Activated CD4-positive, alpha-beta memory T cell treated with anti-CD3 and anti-CD28 coated beads, Interleukin-2, amount 10 ng/mL, durations not matched to agents 7 days and 5 days (primary cell): ENCODE measurements at regions not wholly inside any gene's neighbourhood (a gene's known extent, or its start where the extent isn't known, plus 50 kb on each side); places are given as distances from the start of the nearest gene placed in this dataset.

Source experiments
- CTCF ChIA-PET: fragments of 350-600 bp; sonication (Branson Sonifier 250); formaldehyde crosslinking; loops from one replicate; lab custom pipeline; 2021; ENCODE audit warnings: antibody characterized with exemption, inconsistent platforms; lab: Charles Lee
- POLR2A ChIA-PET: fragments of 350-600 bp; sonication (Branson Sonifier 250); formaldehyde crosslinking; loops from one replicate; lab custom pipeline; 2021; ENCODE audit warnings: antibody characterized with exemption; lab: Charles Lee
- DNase-seq: peaks from one replicate; pipeline ENCODE4 v3.0.0-alpha.2; 2020
- H3K27ac Mint-ChIP-seq: one replicate; pipeline ENCODE4 v1.8.0; 2021; ENCODE audit warnings: mild to moderate bottlenecking, mixed read lengths
- H3K27me3 Mint-ChIP-seq: one replicate; pipeline ENCODE4 v1.8.0; 2021; ENCODE audit warnings: mixed read lengths
- H3K36me3 Mint-ChIP-seq: one replicate; pipeline ENCODE4 v1.8.0; 2021; ENCODE audit warnings: low read depth, mixed read lengths
- H3K4me1 Mint-ChIP-seq: one replicate; pipeline ENCODE4 v1.8.0; 2021; ENCODE audit warnings: mixed read lengths
- H3K4me3 Mint-ChIP-seq: one replicate; pipeline ENCODE4 v1.8.0; 2021; ENCODE audit warnings: mild to moderate bottlenecking, mixed read lengths
- H3K9me3 Mint-ChIP-seq: one replicate; pipeline ENCODE4 v1.8.0; 2021; ENCODE audit warnings: mixed read lengths

DNA sequence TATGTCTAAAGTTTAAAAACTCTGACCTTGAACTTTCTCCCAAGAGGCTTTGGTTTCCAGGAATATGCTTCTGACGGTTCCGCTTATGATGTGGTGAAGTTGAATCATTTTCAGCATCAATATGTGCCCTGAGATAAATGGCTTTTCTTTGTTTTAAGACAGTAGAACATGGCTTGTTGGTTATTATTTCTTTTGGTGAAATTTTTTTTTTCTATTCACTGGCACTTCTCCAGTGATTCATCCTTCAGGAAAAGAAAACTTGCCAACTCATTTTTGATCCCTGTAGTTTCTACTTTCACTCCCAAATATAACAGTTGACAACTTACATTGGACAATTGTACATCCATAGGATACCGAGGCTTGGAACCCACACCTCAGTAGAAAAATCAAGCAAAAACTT lies 1301.2 kb upstream of the FLRT2 start:
- H3K36me3 Mint-ChIP-seq: no peaks in the 10 kb centered on the region
- no peaks in the 10 kb centered on the region for H3K27me3 Mint-ChIP-seq
- no peaks in the 10 kb centered on the region for H3K4me1 Mint-ChIP-seq
- H3K4me3 Mint-ChIP-seq: no peak overlapping the region
- H3K9me3 Mint-ChIP-seq: peaks cover 4% of the 10 kb centered on the region
- ChIA-PET POLR2A (no interaction called here), CTCF (no interaction called here)
- no peak for DNase-seq
- no peak overlapping the region for H3K27ac Mint-ChIP-seq

DNA sequence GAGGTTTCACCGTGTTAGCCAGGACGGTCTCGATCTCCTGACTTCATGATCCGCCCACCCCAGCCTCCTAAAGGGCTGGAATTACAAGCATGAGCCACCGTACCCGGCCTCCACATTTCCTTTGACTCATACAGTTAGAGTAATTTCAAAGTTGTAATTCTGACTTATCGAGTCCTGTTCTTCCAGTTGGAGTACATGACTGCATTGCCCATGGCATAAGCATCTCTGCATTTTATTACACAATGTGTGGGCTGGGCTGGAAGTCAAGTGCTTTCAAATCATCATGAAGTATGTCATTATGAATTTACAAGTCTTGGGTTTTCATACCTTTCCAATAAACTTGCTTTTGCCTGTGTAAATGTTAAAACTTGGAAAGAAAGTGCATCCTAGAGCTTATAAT lies 1295.7 kb upstream of the FLRT2 start:
- POLR2A ChIA-PET: no interaction called here
- Mint-ChIP-seq H3K36me3 (no peaks in the 10 kb centered on the region), H3K4me1 (no peaks in the 10 kb centered on the region), H3K9me3 (peaks cover 13% of the 10 kb centered on the region), H3K4me3 (no peak overlapping the region), H3K27ac (no peak overlapping the region), H3K27me3 (no peaks in the 10 kb centered on the region)
- DNase-seq: no peak
- CTCF ChIA-PET: no interaction called here

DNA sequence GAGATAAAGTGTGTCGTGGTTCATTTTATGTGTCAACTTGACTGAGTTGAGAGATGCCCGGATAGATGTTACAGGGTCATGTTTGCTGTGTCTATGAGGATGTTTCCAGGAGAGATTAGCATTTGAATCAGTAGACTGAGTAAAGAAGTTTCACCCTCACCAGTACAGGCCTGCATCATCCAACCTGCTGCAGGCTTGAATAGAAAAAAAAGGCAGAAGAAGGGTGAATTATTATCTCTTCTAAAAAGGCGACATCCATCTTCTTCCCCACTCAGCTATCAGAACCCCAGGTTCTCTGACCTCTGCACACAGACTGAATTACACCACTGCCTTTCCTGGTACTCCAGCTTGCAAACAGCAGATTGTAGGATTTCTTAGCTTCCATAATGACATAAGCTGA lies 1293.7 kb upstream of the FLRT2 start:
- POLR2A ChIA-PET: no interaction called here
- H3K36me3 Mint-ChIP-seq: no peaks in the 10 kb centered on the region

DNA sequence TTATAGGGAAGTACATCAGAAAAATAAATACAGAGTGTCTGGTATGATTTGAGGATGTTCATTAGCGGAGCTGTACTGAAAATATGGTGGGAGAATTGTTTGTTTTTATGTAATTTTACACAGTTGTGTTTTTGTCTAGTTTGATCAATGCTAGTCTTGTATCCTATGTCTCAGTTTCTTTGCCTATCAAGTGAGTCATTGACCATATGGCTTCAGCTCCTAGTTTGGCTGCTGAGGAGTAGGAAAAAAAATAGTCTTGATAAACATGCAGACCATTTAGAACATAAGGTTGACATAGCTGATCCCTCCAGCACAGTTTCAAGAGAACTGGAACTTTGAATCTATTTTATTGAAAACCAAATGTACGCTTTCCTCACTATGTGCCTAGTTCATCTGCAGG lies 1292.1 kb upstream of the FLRT2 start:
- Mint-ChIP-seq H3K9me3 (peaks cover 27% of the 10 kb centered on the region), H3K4me3 (no peak overlapping the region), H3K27me3 (no peaks in the 10 kb centered on the region), H3K36me3 (no peaks in the 10 kb centered on the region), H3K4me1 (no peaks in the 10 kb centered on the region), H3K27ac (no peak overlapping the region)
- DNase-seq: no peak
- ChIA-PET CTCF (no interaction called here), POLR2A (no interaction called here)

More for the DNA sequence above, 1293.7 kb upstream of the FLRT2 start:
- Mint-ChIP-seq H3K27ac (no peak overlapping the region), H3K4me1 (no peaks in the 10 kb centered on the region), H3K4me3 (no peak overlapping the region), H3K27me3 (no peaks in the 10 kb centered on the region), H3K9me3 (peaks cover 16% of the 10 kb centered on the region)
- DNase-seq: no peak
- CTCF ChIA-PET: no interaction called here

DNA sequence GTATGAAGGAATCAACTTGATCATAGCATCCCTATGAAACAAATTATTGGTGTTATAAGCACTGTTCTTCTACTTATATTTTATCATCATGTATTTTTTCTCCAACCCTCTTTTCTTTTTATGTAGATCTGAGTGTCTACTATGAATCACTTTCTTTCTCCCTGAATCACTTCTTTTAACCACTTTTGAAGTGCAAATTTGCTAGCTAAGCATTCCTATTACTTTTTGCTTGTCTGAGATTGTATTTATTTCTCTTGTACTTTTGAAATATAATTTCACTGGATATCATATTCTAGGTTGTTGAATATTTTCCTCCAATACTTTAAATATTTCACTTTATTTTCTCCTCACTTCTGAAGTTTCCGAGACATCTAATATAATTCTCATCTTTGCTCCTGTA lies 1282.3 kb upstream of the FLRT2 start:
- no peak overlapping the region for H3K27ac Mint-ChIP-seq

DNA sequence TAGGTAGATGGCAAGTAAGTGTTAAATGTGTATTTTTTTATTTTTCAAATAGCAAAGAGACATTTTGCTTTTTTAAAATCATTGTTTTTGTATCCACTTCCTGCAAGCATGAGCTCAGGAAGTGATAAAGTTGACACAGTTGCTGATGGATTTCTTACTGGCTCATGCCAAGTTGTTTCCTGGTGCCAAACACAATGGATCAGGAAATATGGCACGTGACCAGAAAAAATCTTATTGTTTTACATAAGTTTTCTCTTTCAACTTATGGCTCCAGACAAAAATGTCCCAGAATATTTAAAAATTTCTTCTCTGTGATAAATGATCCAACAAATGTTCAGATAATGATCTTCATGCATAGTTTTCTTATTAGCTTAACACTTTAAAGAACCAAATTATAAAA lies 1279.1 kb upstream of the FLRT2 start:
- POLR2A ChIA-PET: no interaction called here
- Mint-ChIP-seq H3K9me3 (peaks cover 5% of the 10 kb centered on the region), H3K36me3 (no peaks in the 10 kb centered on the region), H3K4me1 (no peaks in the 10 kb centered on the region), H3K27ac (no peak overlapping the region), H3K27me3 (no peaks in the 10 kb centered on the region), H3K4me3 (no peak overlapping the region)
- no peak for DNase-seq
- CTCF ChIA-PET: no interaction called here

More for the DNA sequence above, 1282.3 kb upstream of the FLRT2 start:
- ChIA-PET CTCF (no interaction called here), POLR2A (no interaction called here)
- H3K4me3 Mint-ChIP-seq: no peak overlapping the region
- no peaks in the 10 kb centered on the region for H3K27me3 Mint-ChIP-seq
- no peaks in the 10 kb centered on the region for H3K36me3 Mint-ChIP-seq
- H3K9me3 Mint-ChIP-seq: peaks cover 9% of the 10 kb centered on the region
- no peaks in the 10 kb centered on the region for H3K4me1 Mint-ChIP-seq
- no peak for DNase-seq

DNA sequence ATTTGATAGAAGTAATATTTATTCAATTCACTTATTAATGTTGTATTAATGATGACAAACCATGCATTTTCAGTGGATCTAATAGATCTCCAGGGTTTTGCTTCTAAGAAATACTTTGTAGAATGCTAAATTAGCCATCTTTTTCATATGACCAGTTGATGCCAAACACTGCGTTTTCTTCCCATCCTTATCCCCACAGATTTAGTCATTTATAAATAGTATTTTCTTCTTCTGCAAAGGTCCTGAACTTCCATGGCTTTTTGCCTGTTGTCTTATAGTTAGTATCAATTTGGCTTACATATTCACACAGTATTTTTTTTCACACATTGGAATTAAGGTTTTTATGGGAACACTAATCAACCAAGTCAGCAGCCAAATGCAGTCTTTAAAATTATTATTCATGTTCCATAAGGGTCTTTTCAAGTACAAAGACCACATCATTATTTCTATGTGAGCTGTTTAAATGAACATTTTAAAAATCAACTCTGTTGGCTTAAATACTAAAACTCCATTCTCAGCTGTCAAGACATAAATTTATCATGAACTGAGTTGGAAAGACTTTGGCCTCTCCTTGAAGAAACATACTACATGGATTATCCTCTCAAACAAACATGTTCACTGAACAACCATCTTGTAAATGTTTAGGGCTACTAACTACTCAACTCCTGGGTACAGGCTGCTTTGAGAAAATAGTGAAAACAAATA lies 1278.4 kb upstream of the FLRT2 start:
- ChIA-PET CTCF (no interaction called here), POLR2A (no interaction called here)
- H3K27me3 Mint-ChIP-seq: no peaks in the 10 kb centered on the region
- H3K4me3 Mint-ChIP-seq: no peak overlapping the region
- H3K4me1 Mint-ChIP-seq: no peaks in the 10 kb centered on the region
- no peak overlapping the region for H3K27ac Mint-ChIP-seq
- H3K9me3 Mint-ChIP-seq: peaks cover 6% of the 10 kb centered on the region
- no peak for DNase-seq
- H3K36me3 Mint-ChIP-seq: no peaks in the 10 kb centered on the region

DNA sequence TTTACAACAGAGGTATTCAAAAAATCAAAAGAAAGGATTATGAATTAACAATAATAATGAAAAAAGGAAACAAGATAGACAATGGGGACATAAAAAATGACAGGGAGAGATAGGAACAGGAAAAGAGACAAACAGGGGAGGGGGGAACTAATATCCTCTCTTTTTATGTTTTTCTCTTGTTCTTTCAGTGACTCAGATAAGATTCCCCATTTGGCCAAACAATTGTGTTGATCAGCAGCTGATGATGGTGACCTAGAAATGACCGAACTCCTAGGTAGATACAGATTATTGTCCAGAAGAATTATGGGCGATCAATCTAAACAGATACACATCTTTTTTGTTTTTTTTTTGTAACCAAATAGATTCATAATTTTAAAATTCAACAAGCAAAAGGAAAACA lies 1277.2 kb upstream of the FLRT2 start:
- Mint-ChIP-seq H3K36me3 (no peaks in the 10 kb centered on the region), H3K27ac (no peak overlapping the region), H3K4me1 (no peaks in the 10 kb centered on the region), H3K4me3 (no peak overlapping the region), H3K9me3 (peaks cover 7% of the 10 kb centered on the region), H3K27me3 (no peaks in the 10 kb centered on the region)
- ChIA-PET POLR2A (no interaction called here), CTCF (no interaction called here)
- no peak for DNase-seq

DNA sequence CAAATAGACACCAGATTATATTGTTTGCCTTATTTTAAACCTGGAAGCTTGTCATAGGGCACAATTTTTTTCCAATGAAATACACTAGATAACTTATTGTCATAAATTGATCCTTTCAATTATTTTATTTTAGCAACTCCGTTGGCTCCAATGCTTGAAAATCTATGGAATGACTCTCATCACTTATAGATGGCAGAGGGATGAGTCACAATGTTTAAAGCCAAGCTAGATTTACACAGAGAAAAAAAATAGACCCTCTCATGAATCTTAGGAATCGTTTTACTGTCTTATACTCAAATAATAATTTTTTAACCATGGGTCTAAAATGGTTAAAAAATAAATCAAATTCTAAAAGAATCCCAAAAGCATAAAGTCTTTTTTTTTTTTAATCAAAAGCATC lies 1276.6 kb upstream of the FLRT2 start:
- CTCF ChIA-PET: no interaction called here
- no peaks in the 10 kb centered on the region for H3K36me3 Mint-ChIP-seq
- POLR2A ChIA-PET: no interaction called here
- DNase-seq: no peak
- no peak overlapping the region for H3K4me3 Mint-ChIP-seq
- no peaks in the 10 kb centered on the region for H3K27me3 Mint-ChIP-seq
- no peak overlapping the region for H3K27ac Mint-ChIP-seq
- H3K4me1 Mint-ChIP-seq: no peaks in the 10 kb centered on the region
- peaks cover 7% of the 10 kb centered on the region for H3K9me3 Mint-ChIP-seq

DNA sequence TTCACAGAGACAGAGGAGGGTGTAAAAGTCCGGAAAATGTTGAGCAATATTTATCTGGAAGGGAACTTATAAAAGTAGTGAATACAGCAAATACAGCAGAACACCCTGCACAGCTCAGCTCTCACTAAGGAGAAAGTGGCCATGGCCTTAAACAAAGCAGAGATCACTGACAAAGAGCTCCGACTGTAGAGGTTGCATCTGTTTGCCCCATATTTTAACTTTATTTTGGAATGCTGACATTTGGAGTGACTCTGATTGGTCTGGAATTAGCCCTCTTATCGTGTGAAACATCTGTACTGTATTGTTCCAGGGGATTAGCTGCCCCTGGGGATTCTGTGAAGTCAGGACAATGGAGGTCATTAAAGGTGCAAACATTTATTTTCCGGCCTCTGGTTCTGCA lies 1275.7 kb upstream of the FLRT2 start:
- CTCF ChIA-PET: no interaction called here
- Mint-ChIP-seq H3K9me3 (peaks cover 9% of the 10 kb centered on the region), H3K27me3 (no peaks in the 10 kb centered on the region), H3K4me3 (no peak overlapping the region), H3K36me3 (no peaks in the 10 kb centered on the region), H3K4me1 (no peaks in the 10 kb centered on the region), H3K27ac (no peak overlapping the region)
- POLR2A ChIA-PET: no interaction called here
- no peak for DNase-seq

DNA sequence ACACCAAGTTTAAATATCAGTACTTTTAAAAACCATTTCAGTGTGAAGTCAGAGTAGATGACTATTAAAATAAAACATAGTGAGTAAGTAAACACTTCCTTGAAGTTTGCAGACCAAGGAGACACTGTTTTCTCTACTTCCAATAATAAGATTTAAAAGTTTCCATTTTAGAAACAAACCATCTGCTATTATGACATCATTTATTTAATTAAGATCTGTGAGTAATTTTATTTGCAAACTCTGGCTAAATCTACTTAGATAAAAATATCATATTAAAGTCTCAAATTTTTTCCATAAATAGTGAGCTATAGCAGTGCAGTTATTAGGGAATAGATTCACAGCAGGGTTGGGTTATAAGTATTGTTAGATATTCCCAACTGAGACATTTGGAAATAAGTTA lies 1267.0 kb upstream of the FLRT2 start:
- Mint-ChIP-seq H3K9me3 (peaks cover 10% of the 10 kb centered on the region), H3K4me1 (no peaks in the 10 kb centered on the region), H3K27me3 (no peaks in the 10 kb centered on the region), H3K4me3 (no peak overlapping the region), H3K27ac (no peak overlapping the region), H3K36me3 (no peaks in the 10 kb centered on the region)
- no peak for DNase-seq
- POLR2A ChIA-PET: no interaction called here
- CTCF ChIA-PET: no interaction called here

DNA sequence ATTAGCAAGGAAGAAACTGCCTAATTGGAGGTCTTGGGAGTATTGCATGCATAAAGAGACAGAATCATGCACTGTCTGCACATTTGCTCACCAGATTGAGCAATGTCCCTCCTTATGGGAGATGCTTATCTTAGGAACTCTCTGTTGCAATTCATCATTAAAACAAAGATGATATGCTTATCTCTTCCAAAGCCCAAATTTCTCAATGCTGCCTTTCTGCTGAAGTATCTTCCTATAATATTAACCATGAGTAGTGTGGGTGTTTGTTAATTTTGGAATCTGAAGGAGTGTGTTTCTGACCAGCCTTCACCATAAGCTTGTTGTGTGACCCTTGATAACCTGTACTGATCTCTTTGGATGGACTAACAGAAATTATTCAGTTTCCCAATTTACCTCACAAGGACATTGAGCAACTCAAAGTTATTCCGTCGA lies 1257.6 kb upstream of the FLRT2 start:
- ChIA-PET CTCF (no interaction called here), POLR2A (no interaction called here)
- Mint-ChIP-seq H3K9me3 (peaks cover 13% of the 10 kb centered on the region), H3K27ac (no peak overlapping the region), H3K4me1 (no peaks in the 10 kb centered on the region), H3K27me3 (no peaks in the 10 kb centered on the region), H3K36me3 (no peaks in the 10 kb centered on the region), H3K4me3 (no peak overlapping the region)
- no peak for DNase-seq

DNA sequence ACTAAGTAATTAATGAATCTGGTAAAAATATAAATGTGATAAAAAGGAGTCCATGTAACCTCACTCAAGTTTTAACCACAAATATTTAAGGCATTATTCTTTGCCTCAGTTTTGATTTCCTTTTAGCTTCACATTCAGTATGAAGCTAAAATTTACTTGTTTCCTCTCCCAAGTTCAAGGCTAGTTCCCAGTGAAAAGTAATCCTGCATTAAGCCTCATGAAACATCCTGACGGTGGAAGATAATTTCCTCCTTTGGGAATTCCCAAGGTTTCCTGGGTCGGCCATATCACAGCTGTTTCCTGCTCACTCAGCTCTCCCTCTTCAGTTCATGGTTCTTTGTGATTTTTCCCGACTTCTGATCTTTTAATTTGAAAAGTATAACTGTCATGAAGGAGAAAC lies 1256.8 kb upstream of the FLRT2 start:
- ChIA-PET CTCF (no interaction called here), POLR2A (no interaction called here)
- H3K27me3 Mint-ChIP-seq: no peaks in the 10 kb centered on the region
- H3K27ac Mint-ChIP-seq: no peak overlapping the region
- H3K9me3 Mint-ChIP-seq: peaks cover 12% of the 10 kb centered on the region
- H3K4me3 Mint-ChIP-seq: no peak overlapping the region
- no peak for DNase-seq
- H3K4me1 Mint-ChIP-seq: no peaks in the 10 kb centered on the region
- no peaks in the 10 kb centered on the region for H3K36me3 Mint-ChIP-seq

DNA sequence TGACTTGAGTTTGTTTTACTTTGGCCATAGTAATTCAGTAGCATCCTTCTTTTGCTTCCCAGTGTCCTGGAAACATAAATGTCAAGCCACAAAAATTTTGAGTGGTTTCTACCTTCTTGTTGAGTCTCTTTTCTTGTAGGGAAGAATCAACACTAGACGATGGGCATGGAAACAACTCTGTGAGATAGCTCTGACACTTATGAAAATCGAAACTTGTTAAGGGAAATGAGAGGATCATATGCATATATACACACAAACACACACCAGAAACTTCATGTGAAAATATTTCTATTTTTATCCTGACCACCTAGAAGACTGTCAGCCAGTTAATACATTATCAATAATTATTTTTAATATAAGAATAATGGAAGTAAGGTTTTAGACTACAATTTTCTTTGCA lies 1247.3 kb upstream of the FLRT2 start:
- H3K27ac Mint-ChIP-seq: no peak overlapping the region
- no peak for DNase-seq
- peaks cover 2% of the 10 kb centered on the region for H3K9me3 Mint-ChIP-seq
- no peaks in the 10 kb centered on the region for H3K4me1 Mint-ChIP-seq
- no peaks in the 10 kb centered on the region for H3K36me3 Mint-ChIP-seq
- ChIA-PET POLR2A (no interaction called here), CTCF (no interaction called here)
- no peaks in the 10 kb centered on the region for H3K27me3 Mint-ChIP-seq
- no peak overlapping the region for H3K4me3 Mint-ChIP-seq
